Kidney (tissue), 13 donors: ENCODE measurements at regions not wholly inside any gene's neighbourhood (a gene's known extent, or its start where the extent isn't known, plus 50 kb on each side); places are given as distances from the start of the nearest gene placed in this dataset.

Source experiments
- DNase-seq, 5 donors: peaks; one replicate each; pipeline ENCODE4 v3.0.0-alpha.2; 2013 to 2020
- FAIRE-seq: peaks from 2 replicates; lab custom pipeline; 2012; peaks lifted over from hg19 to GRCh38; lab: Jason Lieb, UNC
- H3K27ac ChIP-seq, 2 donors: one replicate each; pipeline ENCODE4 v1.7.0; 2013; ENCODE audit warnings: low read depth in 2 of 2, low read length in 2 of 2, inconsistent platforms in 1 of 2
- H3K27me3 ChIP-seq: one replicate; pipeline ENCODE4 v1.7.1; 2013; ENCODE audit warnings: low read length, inconsistent platforms; ENCODE audit not compliant: control insufficient read depth, insufficient read depth
- H3K36me3 ChIP-seq, 3 donors: one replicate each; pipeline versions ENCODE4 v1.7.0 to v1.7.1; 2013; ENCODE audit warnings: low read length in 3 of 3, control low read depth in 1 of 3, inconsistent platforms in 1 of 3; ENCODE audit not compliant: insufficient read depth in 3 of 3, control insufficient read depth in 2 of 3
- H3K4me1 ChIP-seq, 3 donors: one replicate each; pipeline versions ENCODE4 v1.7.0 to v1.7.1; 2013; ENCODE audit warnings: low read length in 3 of 3, inconsistent platforms in 1 of 3, low read depth in 1 of 3; ENCODE audit not compliant: control insufficient read depth in 2 of 3, insufficient read depth in 2 of 3
- H3K4me3 ChIP-seq, 3 donors: one replicate each; pipeline versions ENCODE4 v1.7.0 to v1.8.1; 2013; ENCODE audit warnings: low read length in 3 of 3, control low read depth in 1 of 3, inconsistent platforms in 1 of 3
- H3K9ac ChIP-seq, 3 donors: one replicate each; pipeline versions ENCODE4 v1.7.0 to v1.7.1; 2013; ENCODE audit warnings: low read length in 3 of 3, control low read depth in 1 of 3, inconsistent platforms in 1 of 3
- H3K9me3 ChIP-seq, 3 donors: one replicate each; pipeline versions ENCODE4 v1.7.0 to v1.7.1; 2013; ENCODE audit warnings: low read length in 3 of 3, control low read depth in 1 of 3, inconsistent platforms in 1 of 3; ENCODE audit not compliant: control insufficient read depth in 2 of 3, insufficient read depth in 1 of 3
- CTCF ChIP-seq: IDR thresholded peaks from 3 replicates; pipeline ENCODE4 v1.5.1; 2012; ENCODE audit warnings: mild to moderate bottlenecking, moderate library complexity, borderline replicate concordance; ENCODE audit not compliant: insufficient read depth; ENCODE audit errors: extremely low read depth
- intact Hi-C: fragments of 100-400 bp; cut with DNase I; formaldehyde crosslinking; loops from one replicate; pipeline ENCODE4 v1.11.1; 2022
- donor health status: control.
- donor health status: control.
- donor health status: control.
- donor health status: control.
- donor health status: control.
- donor health status: DM: yes; HTN: yes; CAD: no.
- donor health status: Normal renal cell carcinoma (clear cell type).

- no peak for TF ChIP-seq CTCF
- Histone ChIP-seq H3K27me3 (no peaks in the 10 kb centered on the region), H3K9ac (no peak overlapping the region), H3K36me3 (no peaks in the 10 kb centered on the region), H3K4me1 (peaks cover 0 to 6% (median 5%) of the 10 kb centered on the region in 3 donors), H3K27ac (no peak overlapping the region), H3K9me3 (no peaks in the 10 kb centered on the region), H3K4me3 (no peak overlapping the region)
- no peak for FAIRE-seq
- no peak for DNase-seq
- intact Hi-C loops, result no loop called here
These were observed 326.4 kb downstream of the SFMBT2 start for GRCh38 chr10:7084280-7085005.

- no peak for TF ChIP-seq CTCF
- intact Hi-C loops, result no loop called here
- Histone ChIP-seq H3K4me3 (no peak overlapping the region), H3K9ac (no peak overlapping the region), H3K27me3 (no peaks in the 10 kb centered on the region), H3K36me3 (no peaks in the 10 kb centered on the region), H3K27ac (no peak overlapping the region), H3K4me1 (peaks cover 0 to 5% (median 3%) of the 10 kb centered on the region in 3 donors), H3K9me3 (no peaks in the 10 kb centered on the region)
- DNase-seq, result no peak
- no peak for FAIRE-seq
These were observed 327.9 kb downstream of the SFMBT2 start for GRCh38 chr10:7082967-7083366.

- FAIRE-seq (no peak), DNase-seq (no peak)
- intact Hi-C loops, result no loop called here
- Histone ChIP-seq H3K27me3 (no peaks in the 10 kb centered on the region), H3K36me3 (no peaks in the 10 kb centered on the region), H3K9ac (no peak overlapping the region), H3K9me3 (no peaks in the 10 kb centered on the region), H3K4me1 (no peaks in the 10 kb centered on the region), H3K4me3 (no peak overlapping the region), H3K27ac (no peak overlapping the region)
- no peak for TF ChIP-seq CTCF
These were observed 333.0 kb downstream of the SFMBT2 start for GRCh38 chr10:7077880-7078279.
